ENCODE measurements at regions not wholly inside any gene's neighbourhood (a gene's known extent, or its start where the extent isn't known, plus 50 kb on each side); places are given as distances from the start of the nearest gene placed in this dataset.

- Histone ChIP-seq H3K9me3 (no peaks in the 10 kb centered on the region), H3K4me3 (no peak overlapping the region), H3K27me3 (no peaks in the 10 kb centered on the region), H3K36me3 (ENCODE audit: low read depth, missing control alignments) (no peaks in the 10 kb centered on the region), H3K4me1 (no peaks in the 10 kb centered on the region), H3K27ac (no peak overlapping the region)
- TF ChIP-seq CTCF (IDR thresholded peaks at IDR 0.05) = no peak
- TF ChIP-seq POLR2A (IDR thresholded peaks at IDR 0.05) = no peak
- WGBS, 2 donors = 86 to 90% methylated on average over 5 of the region's 5 CpGs
- DNase-seq = no peak
- intact Hi-C loops (cut with DNase I; ENCODE audit: low total_unique reads) = no loop called here
Measured at GRCh38 chr3:135559802-135560201, 405.7 kb upstream of the PPP2R3A start.

GRCh38 chr3:135560847-135561246 lies 404.7 kb upstream of the PPP2R3A start:
- intact Hi-C loops (cut with DNase I; ENCODE audit: low total_unique reads) = no loop called here
- H3K27me3 ChIP-seq = no peaks in the 10 kb centered on the region
- TF ChIP-seq CTCF (IDR thresholded peaks at IDR 0.05) (no peak), POLR2A (IDR thresholded peaks at IDR 0.05) (no peak)
- H3K9me3 ChIP-seq = no peaks in the 10 kb centered on the region
- H3K4me1 ChIP-seq = no peaks in the 10 kb centered on the region
- DNase-seq = no peak
- 77 to 84% methylated on average over 4 of the region's 4 CpGs for WGBS, 2 donors
- H3K4me3 ChIP-seq = no peak overlapping the region
- no peaks in the 10 kb centered on the region for H3K36me3 ChIP-seq (ENCODE audit: low read depth, missing control alignments)
- no peak overlapping the region for H3K27ac ChIP-seq

- intact Hi-C loops (cut with DNase I; ENCODE audit: low total_unique reads) = no loop called here
- H3K4me1 ChIP-seq = no peaks in the 10 kb centered on the region
- TF ChIP-seq POLR2A (IDR thresholded peaks at IDR 0.05) (no peak), CTCF (IDR thresholded peaks at IDR 0.05) (no peak)
- H3K27ac ChIP-seq = no peak overlapping the region
- no peak for DNase-seq
- no peak overlapping the region for H3K4me3 ChIP-seq
- no peaks in the 10 kb centered on the region for H3K9me3 ChIP-seq
- no peaks in the 10 kb centered on the region for H3K36me3 ChIP-seq (ENCODE audit: low read depth, missing control alignments)
- H3K27me3 ChIP-seq = no peaks in the 10 kb centered on the region
- WGBS, 2 donors = 80 to 90% methylated on average over 4 of the region's 4 CpGs
Measured at GRCh38 chr3:135564696-135565095, 400.8 kb upstream of the PPP2R3A start.

- Histone ChIP-seq H3K4me3 (no peak overlapping the region), H3K4me1 (no peaks in the 10 kb centered on the region), H3K27me3 (no peaks in the 10 kb centered on the region), H3K27ac (no peak overlapping the region), H3K36me3 (ENCODE audit: low read depth, missing control alignments) (no peaks in the 10 kb centered on the region), H3K9me3 (no peaks in the 10 kb centered on the region)
- DNase-seq = no peak
- WGBS, 2 donors = 42 to 47% methylated on average over 5 of the region's 5 CpGs
- no peak for TF ChIP-seq CTCF (IDR thresholded peaks at IDR 0.05)
- no peak for TF ChIP-seq POLR2A (IDR thresholded peaks at IDR 0.05)
- intact Hi-C loops (cut with DNase I; ENCODE audit: low total_unique reads) = no loop called here
Measured at GRCh38 chr3:135565546-135565945, 400.0 kb upstream of the PPP2R3A start.

GRCh38 chr3:135567223-135567622 lies 398.3 kb upstream of the PPP2R3A start:
- intact Hi-C loops (cut with DNase I; ENCODE audit: low total_unique reads) = no loop called here
- Histone ChIP-seq H3K4me1 (no peaks in the 10 kb centered on the region), H3K27ac (no peak overlapping the region), H3K4me3 (no peak overlapping the region), H3K9me3 (no peaks in the 10 kb centered on the region), H3K27me3 (no peaks in the 10 kb centered on the region), H3K36me3 (ENCODE audit: low read depth, missing control alignments) (no peaks in the 10 kb centered on the region)
- no peak for DNase-seq
- 92% methylated on average over 7 of the region's 7 CpGs for WGBS, 2 donors
- TF ChIP-seq POLR2A (IDR thresholded peaks at IDR 0.05) = no peak
- TF ChIP-seq CTCF (IDR thresholded peaks at IDR 0.05) = no peak
